PC-9 (cell line): ENCODE measurements at regions not wholly inside any gene's neighbourhood (a gene's known extent, or its start where the extent isn't known, plus 50 kb on each side); places are given as distances from the start of the nearest gene placed in this dataset.

Source experiments
- BruUV-seq: library from RNA; stranded (reverse); fragments of 400-500 nt; replicated peaks from 2 replicates; lab custom pipeline; 2021; lab: Mats Ljungman, UMichigan
- CTCF ChIA-PET: fragments of 300-600 bp; sonication (Branson Sonifier 250); formaldehyde crosslinking; loops from one replicate; lab custom pipeline; 2022; ENCODE audit warnings: antibody characterized with exemption; lab: Charles Lee
- POLR2A ChIA-PET: fragments of 300-600 bp; sonication (Branson Sonifier 250); formaldehyde crosslinking; loops from one replicate; lab custom pipeline; 2022; ENCODE audit warnings: antibody characterized with exemption; ENCODE audit not compliant: unreplicated experiment; lab: Charles Lee
- DNase-seq, 2 experiments: peaks; one replicate each; pipeline versions ENCODE4 v3.0.0 to v3.0.0-alpha.2; 2015 to 2022; ENCODE audit warnings: mixed read lengths in 1 of 2
- H2AFZ ChIP-seq: fragments of 200-600 bp; sonication (generic); 2 replicates; pipeline ENCODE4 v1.8.1; 2017; ENCODE audit warnings: antibody characterized with exemption
- H3F3A ChIP-seq: fragments of 200-600 bp; sonication (generic); 2 replicates; pipeline ENCODE4 v1.8.1; 2017; ENCODE audit warnings: antibody characterized with exemption, mild to moderate bottlenecking, low read depth; ENCODE audit not compliant: insufficient read depth
- H3K27ac ChIP-seq: fragments of 200-600 bp; sonication (generic); 2 replicates; pipeline ENCODE4 v1.6.1; 2016; ENCODE audit warnings: mixed run types
- H3K27me3 ChIP-seq: fragments of 200-600 bp; sonication (generic); 2 replicates; pipeline ENCODE4 v1.6.1; 2016; ENCODE audit warnings: low read depth, mixed run types; ENCODE audit not compliant: insufficient read depth
- H3K36me3 ChIP-seq: fragments of 200-600 bp; sonication (generic); 2 replicates; pipeline ENCODE4 v1.6.1; 2016; ENCODE audit warnings: low read depth, mixed run types
- H3K4me1 ChIP-seq: fragments of 200-600 bp; sonication (generic); replicated peaks from 2 replicates; pipeline ENCODE4 v1.6.1; 2016; ENCODE audit warnings: mixed run types; ENCODE audit not compliant: insufficient read depth
- H3K4me2 ChIP-seq: fragments of 200-600 bp; sonication (generic); 2 replicates; pipeline ENCODE4 v1.6.1; 2017; ENCODE audit warnings: mixed run types
- H3K4me3 ChIP-seq: fragments of 200-600 bp; sonication (generic); 2 replicates; pipeline ENCODE4 v1.6.1; 2016; ENCODE audit warnings: mixed run types
- H3K79me2 ChIP-seq: fragments of 200-600 bp; sonication (generic); 2 replicates; pipeline ENCODE4 v1.6.1; 2017; ENCODE audit warnings: low read depth, mixed run types
- H3K9me2 ChIP-seq: fragments of 200-600 bp; sonication (generic); 2 replicates; pipeline ENCODE4 v1.8.1; 2017; ENCODE audit warnings: mild to moderate bottlenecking; ENCODE audit not compliant: insufficient read depth
- H3K9me3 ChIP-seq: fragments of 200-600 bp; sonication (generic); 2 replicates; pipeline ENCODE4 v1.8.1; 2016; ENCODE audit warnings: low read depth; ENCODE audit not compliant: insufficient read depth
- H4K20me1 ChIP-seq: fragments of 200-600 bp; sonication (generic); 2 replicates; pipeline ENCODE4 v1.8.1; 2017; ENCODE audit not compliant: insufficient read depth
- CTCF ChIP-seq: fragments of 200-600 bp; sonication (generic); conservative IDR thresholded peaks from 2 replicates; pipeline ENCODE4 v1.6.1; 2017; ENCODE audit warnings: mixed run types, antibody characterized with exemption, mild to moderate bottlenecking, moderate library complexity
- EZH2 ChIP-seq: fragments of 200-600 bp; sonication (generic); IDR thresholded peaks from 2 replicates; pipeline ENCODE4 v1.8.0; 2017; ENCODE audit warnings: antibody characterized with exemption, low read depth
- intact Hi-C: fragments of 100-400 bp; cut with micrococcal nuclease; formaldehyde crosslinking; loops from one replicate; pipeline ENCODE4 v1.10.0; 2022; ENCODE audit not compliant: unreplicated experiment

GRCh38 chr3:74842649-74843048 is 228.2 kb upstream of the CNTN3 start:
- H3K36me3 ChIP-seq = no peaks in the 10 kb centered on the region
- H3K4me2 ChIP-seq = no peak overlapping the region
- ChIA-PET CTCF (no interaction called here), POLR2A (no interaction called here)
- no peaks in the 10 kb centered on the region for H3K79me2 ChIP-seq
- H2AFZ ChIP-seq = no peak overlapping the region
- no peaks in the 10 kb centered on the region for H3K9me3 ChIP-seq
- H3K27ac ChIP-seq = no peak overlapping the region
- H3K27me3 ChIP-seq = no peaks in the 10 kb centered on the region
- no peaks in the 10 kb centered on the region for H3K9me2 ChIP-seq
- H4K20me1 ChIP-seq = no peaks in the 10 kb centered on the region
- BruUV-seq = no TSS peak
- H3K4me1 ChIP-seq = no peaks in the 10 kb centered on the region
- intact Hi-C loops = no loop called here
- DNase-seq = no peak
- H3K4me3 ChIP-seq = no peak overlapping the region
- TF ChIP-seq EZH2 (no peak), CTCF (no peak)
- no peaks in the 10 kb centered on the region for H3F3A ChIP-seq

GRCh38 chr3:74842141-74842540 is 227.7 kb upstream of the CNTN3 start:
- no peak for TF ChIP-seq CTCF
- Histone ChIP-seq H3K27me3 (no peaks in the 10 kb centered on the region), H3K4me3 (no peak overlapping the region), H3K9me3 (no peaks in the 10 kb centered on the region), H3K9me2 (no peaks in the 10 kb centered on the region), H4K20me1 (no peaks in the 10 kb centered on the region), H3K79me2 (no peaks in the 10 kb centered on the region), H3K4me2 (no peak overlapping the region), H3K36me3 (no peaks in the 10 kb centered on the region), H3K4me1 (no peaks in the 10 kb centered on the region), H3K27ac (no peak overlapping the region), H2AFZ (no peak overlapping the region), H3F3A (no peaks in the 10 kb centered on the region)
- ChIA-PET CTCF (no interaction called here), POLR2A (no interaction called here)
- no peak for DNase-seq
- BruUV-seq = no TSS peak
- intact Hi-C loops = no loop called here

- TF ChIP-seq EZH2 = no peak
- TF ChIP-seq CTCF = no peak
- Histone ChIP-seq H3K4me2 (no peak overlapping the region), H3K4me1 (no peaks in the 10 kb centered on the region), H3K9me3 (no peaks in the 10 kb centered on the region), H2AFZ (no peak overlapping the region; the same call in 1 of the 2 replicates), H3F3A (no peaks in the 10 kb centered on the region), H3K4me3 (no peak overlapping the region), H3K27ac (no peak overlapping the region), H4K20me1 (no peaks in the 10 kb centered on the region), H3K36me3 (no peaks in the 10 kb centered on the region), H3K79me2 (no peaks in the 10 kb centered on the region), H3K9me2 (no peaks in the 10 kb centered on the region), H3K27me3 (no peaks in the 10 kb centered on the region)
- ChIA-PET CTCF (no interaction called here), POLR2A (no interaction called here)
- BruUV-seq = no TSS peak
- intact Hi-C loops = no loop called here
- DNase-seq = no peak
Observed at GRCh38 chr3:74839566-74839965, 225.1 kb upstream of the CNTN3 start.
